PC-3 (cell line): ENCODE measurements at regions not wholly inside any gene's neighbourhood (a gene's known extent, or its start where the extent isn't known, plus 50 kb on each side); places are given as distances from the start of the nearest gene placed in this dataset.

Source experiments
- EZH2 ChIP-seq: fragments of 300-600 bp; sonication (generic); IDR thresholded peaks from one replicate; pipeline ENCODE4 v1.6.1; 2017; ENCODE audit warnings: antibody characterized with exemption, mild to moderate bottlenecking, low read length; ENCODE audit not compliant: unreplicated experiment
- EZH2phosphoT487 ChIP-seq: fragments of 300-600 bp; sonication (generic); IDR thresholded peaks from 2 replicates; pipeline ENCODE4 v1.6.1; 2018; ENCODE audit warnings: mild to moderate bottlenecking, antibody characterized with exemption, low read length, borderline replicate concordance
- TF ChIP-seq, protein P1 (sequence below): fragments of 300-600 bp; sonication (generic); conservative IDR thresholded peaks from 2 replicates; pipeline ENCODE4 v1.5.1; 2017; ENCODE audit warnings: antibody characterized with exemption, low read depth, mild to moderate bottlenecking, low read length

- TF ChIP-seq, protein P1, sequence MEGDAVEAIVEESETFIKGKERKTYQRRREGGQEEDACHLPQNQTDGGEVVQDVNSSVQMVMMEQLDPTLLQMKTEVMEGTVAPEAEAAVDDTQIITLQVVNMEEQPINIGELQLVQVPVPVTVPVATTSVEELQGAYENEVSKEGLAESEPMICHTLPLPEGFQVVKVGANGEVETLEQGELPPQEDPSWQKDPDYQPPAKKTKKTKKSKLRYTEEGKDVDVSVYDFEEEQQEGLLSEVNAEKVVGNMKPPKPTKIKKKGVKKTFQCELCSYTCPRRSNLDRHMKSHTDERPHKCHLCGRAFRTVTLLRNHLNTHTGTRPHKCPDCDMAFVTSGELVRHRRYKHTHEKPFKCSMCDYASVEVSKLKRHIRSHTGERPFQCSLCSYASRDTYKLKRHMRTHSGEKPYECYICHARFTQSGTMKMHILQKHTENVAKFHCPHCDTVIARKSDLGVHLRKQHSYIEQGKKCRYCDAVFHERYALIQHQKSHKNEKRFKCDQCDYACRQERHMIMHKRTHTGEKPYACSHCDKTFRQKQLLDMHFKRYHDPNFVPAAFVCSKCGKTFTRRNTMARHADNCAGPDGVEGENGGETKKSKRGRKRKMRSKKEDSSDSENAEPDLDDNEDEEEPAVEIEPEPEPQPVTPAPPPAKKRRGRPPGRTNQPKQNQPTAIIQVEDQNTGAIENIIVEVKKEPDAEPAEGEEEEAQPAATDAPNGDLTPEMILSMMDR = no peak
- TF ChIP-seq EZH2phosphoT487 = no peak
- TF ChIP-seq EZH2 = no peak
Measured at GRCh38 chr5:63164339-63164738, 585.7 kb downstream of the LRRC70 start.
